ENCODE measurements at regions not wholly inside any gene's neighbourhood (a gene's known extent, or its start where the extent isn't known, plus 50 kb on each side); places are given as distances from the start of the nearest gene placed in this dataset.

DNA sequence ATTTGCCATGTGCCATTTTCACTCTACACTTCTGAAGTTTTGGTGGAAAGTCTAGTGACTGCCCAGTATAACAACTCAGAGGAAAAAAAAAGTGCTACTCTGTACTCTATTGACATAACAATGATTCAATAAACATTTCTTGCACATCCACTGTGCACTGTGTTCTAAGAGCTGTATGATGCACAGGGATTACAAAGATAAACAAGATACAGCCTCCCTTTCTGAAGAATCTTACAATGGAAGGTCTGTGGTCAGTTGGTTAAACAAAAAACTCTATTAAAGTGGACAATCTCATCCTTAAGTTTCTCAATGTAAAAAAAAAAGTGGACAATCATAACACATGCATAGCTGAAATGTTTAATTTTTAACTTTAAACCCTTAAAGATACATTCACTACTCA lies 105.7 kb upstream of the RASSF8 start:
- no peak for DNase-seq (ENCODE audit: low read depth)
- TF ChIP-seq MYC (IDR thresholded peaks at IDR 0.05; ENCODE audit: low read depth, low read length) (no peak), POLR2A (IDR thresholded peaks at IDR 0.05; ENCODE audit: extremely low read depth, insufficient read length) (no peak)
- TF ChIP-seq, protein P1, sequence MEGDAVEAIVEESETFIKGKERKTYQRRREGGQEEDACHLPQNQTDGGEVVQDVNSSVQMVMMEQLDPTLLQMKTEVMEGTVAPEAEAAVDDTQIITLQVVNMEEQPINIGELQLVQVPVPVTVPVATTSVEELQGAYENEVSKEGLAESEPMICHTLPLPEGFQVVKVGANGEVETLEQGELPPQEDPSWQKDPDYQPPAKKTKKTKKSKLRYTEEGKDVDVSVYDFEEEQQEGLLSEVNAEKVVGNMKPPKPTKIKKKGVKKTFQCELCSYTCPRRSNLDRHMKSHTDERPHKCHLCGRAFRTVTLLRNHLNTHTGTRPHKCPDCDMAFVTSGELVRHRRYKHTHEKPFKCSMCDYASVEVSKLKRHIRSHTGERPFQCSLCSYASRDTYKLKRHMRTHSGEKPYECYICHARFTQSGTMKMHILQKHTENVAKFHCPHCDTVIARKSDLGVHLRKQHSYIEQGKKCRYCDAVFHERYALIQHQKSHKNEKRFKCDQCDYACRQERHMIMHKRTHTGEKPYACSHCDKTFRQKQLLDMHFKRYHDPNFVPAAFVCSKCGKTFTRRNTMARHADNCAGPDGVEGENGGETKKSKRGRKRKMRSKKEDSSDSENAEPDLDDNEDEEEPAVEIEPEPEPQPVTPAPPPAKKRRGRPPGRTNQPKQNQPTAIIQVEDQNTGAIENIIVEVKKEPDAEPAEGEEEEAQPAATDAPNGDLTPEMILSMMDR (IDR thresholded peaks at IDR 0.05; ENCODE audit: low read depth, low read length) = no peak
- TF ChIP-seq, protein P2, sequence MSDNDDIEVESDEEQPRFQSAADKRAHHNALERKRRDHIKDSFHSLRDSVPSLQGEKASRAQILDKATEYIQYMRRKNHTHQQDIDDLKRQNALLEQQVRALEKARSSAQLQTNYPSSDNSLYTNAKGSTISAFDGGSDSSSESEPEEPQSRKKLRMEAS (IDR thresholded peaks at IDR 0.05; ENCODE audit: low read depth, low read length) = no peak
- no peak overlapping the region for H3K4me3 ChIP-seq (ENCODE audit: low read depth, low read length)

DNA sequence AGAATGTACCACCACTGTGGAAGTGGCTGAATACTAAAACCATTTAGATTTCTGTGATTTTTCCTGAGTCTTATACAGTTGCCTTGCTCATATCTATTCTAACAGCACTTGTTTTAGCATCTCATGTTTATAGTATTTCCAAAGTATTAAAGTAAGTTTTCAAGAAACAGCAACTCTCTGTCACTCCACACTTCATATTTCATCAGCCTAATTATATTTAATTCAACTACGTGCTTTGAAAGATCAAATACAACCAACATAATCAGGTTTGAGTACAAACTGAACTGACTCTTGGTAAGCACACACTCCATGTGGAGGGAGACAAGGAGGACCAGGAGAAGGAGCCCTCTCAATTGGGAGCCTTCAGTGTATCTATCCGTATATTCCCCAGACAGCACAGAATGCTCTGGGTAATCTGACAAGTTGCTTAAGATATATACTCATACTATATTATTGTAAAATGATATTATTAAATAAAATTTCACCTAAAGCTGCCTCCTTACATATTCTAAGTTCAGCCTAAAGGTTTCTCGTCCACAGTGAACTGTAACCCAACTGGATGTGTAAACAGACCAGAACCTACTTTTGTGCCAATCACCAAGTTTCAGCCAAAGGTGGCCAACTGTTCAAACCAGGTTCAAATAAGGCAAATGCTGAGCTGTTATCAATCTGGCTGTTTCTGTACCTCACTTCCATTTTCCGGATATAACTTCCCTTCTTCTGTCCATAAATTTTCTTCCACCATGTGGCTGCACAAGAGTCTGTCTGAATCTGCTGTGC lies 105.0 kb upstream of the RASSF8 start:
- TF ChIP-seq POLR2A (IDR thresholded peaks at IDR 0.05; ENCODE audit: extremely low read depth, insufficient read length) (no peak), MYC (IDR thresholded peaks at IDR 0.05; ENCODE audit: low read depth, low read length) (no peak)
- TF ChIP-seq, protein P1 (IDR thresholded peaks at IDR 0.05; ENCODE audit: low read depth, low read length) = no peak
- TF ChIP-seq, protein P2 (IDR thresholded peaks at IDR 0.05; ENCODE audit: low read depth, low read length) = no peak
- DNase-seq (ENCODE audit: low read depth) = no peak

DNA sequence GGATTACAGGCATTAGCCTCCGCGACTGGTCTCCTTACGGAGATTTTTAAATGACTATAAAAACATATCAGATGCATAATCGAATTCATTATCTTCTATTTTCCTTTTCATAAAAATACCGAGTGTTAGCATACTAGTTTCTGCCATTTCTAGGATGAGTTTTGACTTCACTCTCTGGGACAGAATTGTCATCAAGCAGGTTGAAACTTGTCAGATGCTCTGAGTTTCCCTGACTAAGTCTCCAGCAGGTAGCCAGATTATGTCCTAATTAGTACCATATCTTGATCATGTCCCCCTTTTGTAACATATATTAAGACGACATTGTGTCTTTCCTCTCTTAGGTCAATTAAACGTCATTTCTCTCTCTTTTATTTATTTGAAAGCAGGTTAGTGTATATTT lies 103.5 kb upstream of the RASSF8 start:
- TF ChIP-seq, protein P2 (IDR thresholded peaks at IDR 0.05; ENCODE audit: low read depth, low read length) = no peak
- TF ChIP-seq, protein P1 (IDR thresholded peaks at IDR 0.05; ENCODE audit: low read depth, low read length) = no peak
- no peak for TF ChIP-seq MYC (IDR thresholded peaks at IDR 0.05; ENCODE audit: low read depth, low read length)
- TF ChIP-seq POLR2A (IDR thresholded peaks at IDR 0.05; ENCODE audit: extremely low read depth, insufficient read length) = no peak
- no peak overlapping the region for H3K4me3 ChIP-seq (ENCODE audit: low read depth, low read length)

More for the DNA sequence above, 105.0 kb upstream of the RASSF8 start:
- no peak overlapping the region for H3K4me3 ChIP-seq (ENCODE audit: low read depth, low read length)

DNA sequence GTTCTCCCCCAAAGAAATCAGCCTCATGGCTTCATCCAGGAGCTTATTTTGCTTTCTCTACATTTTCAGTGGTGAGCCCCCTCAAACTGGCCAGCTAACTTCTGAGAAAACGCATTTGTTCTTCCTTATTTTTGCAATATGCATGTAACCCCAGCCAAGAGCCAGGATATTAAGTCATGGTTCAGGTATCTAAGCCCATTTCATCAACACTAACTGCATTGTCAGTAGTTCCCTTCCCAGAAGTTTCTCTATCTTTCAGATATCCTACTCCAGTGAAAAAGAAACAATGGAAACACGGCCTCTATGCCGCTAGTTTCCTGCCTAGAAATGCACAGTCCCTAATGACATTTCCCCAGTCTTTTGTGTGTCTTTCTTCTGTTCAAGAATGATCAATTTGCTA lies 102.8 kb upstream of the RASSF8 start:
- no peak overlapping the region for H3K4me3 ChIP-seq (ENCODE audit: low read depth, low read length)
- TF ChIP-seq, protein P2 (IDR thresholded peaks at IDR 0.05; ENCODE audit: low read depth, low read length) = no peak
- TF ChIP-seq, protein P1 (IDR thresholded peaks at IDR 0.05; ENCODE audit: low read depth, low read length) = no peak
- TF ChIP-seq MYC (IDR thresholded peaks at IDR 0.05; ENCODE audit: low read depth, low read length) (no peak), POLR2A (IDR thresholded peaks at IDR 0.05; ENCODE audit: extremely low read depth, insufficient read length) (no peak)
- DNase-seq (ENCODE audit: low read depth) = no peak

More for the DNA sequence above, 103.5 kb upstream of the RASSF8 start:
- DNase-seq (ENCODE audit: low read depth) = no peak

DNA sequence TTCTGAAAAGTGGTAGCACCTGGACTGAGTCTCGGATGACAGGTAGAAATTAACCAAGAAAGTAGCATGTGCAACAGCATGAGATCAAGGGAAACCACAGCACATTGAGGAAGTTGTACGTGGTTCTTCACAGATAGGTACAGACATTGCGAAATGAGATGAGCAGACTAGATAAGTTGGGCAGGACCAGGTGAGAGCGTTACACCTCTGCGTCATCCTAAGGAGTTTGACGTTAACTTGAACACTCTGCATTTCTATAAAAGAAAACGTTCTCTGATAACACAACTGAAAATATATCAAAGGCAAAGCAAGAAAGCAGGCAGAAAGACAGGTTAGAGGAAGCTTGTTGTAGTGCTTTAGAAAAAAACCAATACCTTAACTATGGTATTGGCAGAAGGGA lies 98.5 kb upstream of the RASSF8 start:
- DNase-seq (ENCODE audit: low read depth) = no peak
- H3K4me3 ChIP-seq (ENCODE audit: low read depth, low read length) = no peak overlapping the region
- TF ChIP-seq, protein P1 (IDR thresholded peaks at IDR 0.05; ENCODE audit: low read depth, low read length) = no peak
- TF ChIP-seq, protein P2 (IDR thresholded peaks at IDR 0.05; ENCODE audit: low read depth, low read length) = no peak
- TF ChIP-seq MYC (IDR thresholded peaks at IDR 0.05; ENCODE audit: low read depth, low read length) = no peak
- TF ChIP-seq POLR2A (IDR thresholded peaks at IDR 0.05; ENCODE audit: extremely low read depth, insufficient read length) = no peak
